CD14-positive monocyte (primary cell): ENCODE measurements at regions not wholly inside any gene's neighbourhood (a gene's known extent, or its start where the extent isn't known, plus 50 kb on each side); places are given as distances from the start of the nearest gene placed in this dataset.

Experiments
- DNase-seq, 3 donors: peaks; one replicate each; pipeline ENCODE4 v3.0.0-alpha.2; 2011 to 2022
- H2AFZ ChIP-seq: 2 replicates; pipeline ENCODE4 v1.6.0; 2012; ENCODE audit warnings: mild to moderate bottlenecking, low read depth, low read length, inconsistent platforms; ENCODE audit not compliant: insufficient read depth, poor library complexity, severe bottlenecking
- H3K27ac ChIP-seq, 2 donors: 1 replicate in 1 of 2; 2 replicates in 1 of 2; pipeline ENCODE4 v1.5.1; 2012 to 2013; ENCODE audit warnings: low read length in 2 of 2, control low read depth in 1 of 2, inconsistent platforms in 1 of 2, low read depth in 1 of 2, mild to moderate bottlenecking in 1 of 2
- H3K27me3 ChIP-seq, 2 donors: one replicate each; pipeline versions ENCODE4 v1.6.0 to v1.6.1; 2011 to 2013; ENCODE audit warnings: low read length in 2 of 2; ENCODE audit not compliant: control insufficient read depth in 2 of 2, insufficient read depth in 2 of 2
- H3K36me3 ChIP-seq, 2 donors: replicated peaks in 1 of 2; 1 replicate in 1 of 2; 2 replicates in 1 of 2; pipeline versions ENCODE4 v1.5.1 to v1.6.1; 2012 to 2013; ENCODE audit warnings: low read length in 2 of 2, control low read depth in 1 of 2, inconsistent platforms in 1 of 2, mild to moderate bottlenecking in 1 of 2; ENCODE audit not compliant: insufficient read depth in 2 of 2, control insufficient read depth in 1 of 2
- H3K4me1 ChIP-seq, 2 donors: 1 replicate in 1 of 2; 2 replicates in 1 of 2; pipeline versions ENCODE4 v1.5.1 to v1.6.1; 2012 to 2013; ENCODE audit warnings: low read length in 2 of 2, control low read depth in 1 of 2, inconsistent platforms in 1 of 2, mild to moderate bottlenecking in 1 of 2, moderate library complexity in 1 of 2; ENCODE audit not compliant: insufficient read depth in 2 of 2, control insufficient read depth in 1 of 2
- H3K4me2 ChIP-seq: replicated peaks from 2 replicates; pipeline ENCODE3; 2012; ENCODE audit warnings: low read length, moderate library complexity, mild to moderate bottlenecking; ENCODE audit not compliant: poor library complexity, severe bottlenecking; ENCODE audit errors: extremely low read depth
- H3K4me3 ChIP-seq, 3 experiments: fragments of 200-600 bp in 1 of 3; sonication (generic) in 1 of 3; replicated peaks in 1 of 3; 1 replicate in 2 of 3; 2 replicates in 1 of 3; pipeline ENCODE4 v1.5.1; 2011 to 2013; ENCODE audit warnings: low read length in 3 of 3, mild to moderate bottlenecking in 3 of 3, control low read depth in 2 of 3, low read depth in 2 of 3, inconsistent platforms in 1 of 3, moderate library complexity in 1 of 3
- H3K79me2 ChIP-seq: 2 replicates; pipeline ENCODE4 v1.6.0; 2012; ENCODE audit warnings: mild to moderate bottlenecking, control low read depth, inconsistent platforms, low read length, moderate library complexity; ENCODE audit not compliant: insufficient read depth
- H3K9ac ChIP-seq: 2 replicates; pipeline ENCODE4 v1.6.0; 2017; ENCODE audit warnings: low read length, mild to moderate bottlenecking; ENCODE audit not compliant: insufficient read depth, poor library complexity, severe bottlenecking
- H3K9me3 ChIP-seq, 2 donors: replicated peaks in 1 of 2; 1 replicate in 1 of 2; 2 replicates in 1 of 2; pipeline versions ENCODE4 v1.5.1 to v1.6.1; 2012 to 2013; ENCODE audit warnings: low read length in 2 of 2, control low read depth in 1 of 2; ENCODE audit not compliant: control insufficient read depth in 1 of 2, insufficient read depth in 1 of 2
- H4K20me1 ChIP-seq: 2 replicates; pipeline ENCODE4 v1.6.0; 2012; ENCODE audit warnings: mild to moderate bottlenecking, low read length, control low read depth, moderate library complexity; ENCODE audit not compliant: insufficient read depth
- H3K27ac Mint-ChIP-seq, 7 donors: one replicate each; pipeline ENCODE4 v1.8.0; 2020; ENCODE audit warnings: mild to moderate bottlenecking in 7 of 7, mixed read lengths in 7 of 7, moderate library complexity in 6 of 7, inconsistent platforms in 2 of 7
- H3K27me3 Mint-ChIP-seq, 3 donors: one replicate each; pipeline ENCODE4 v1.8.0; 2021 to 2022; ENCODE audit warnings: low read depth in 3 of 3, mild to moderate bottlenecking in 3 of 3, mixed read lengths in 3 of 3, moderate library complexity in 3 of 3, inconsistent platforms in 1 of 3
- H3K36me3 Mint-ChIP-seq, 2 donors: one replicate each; pipeline ENCODE4 v1.8.0; 2020; ENCODE audit warnings: mixed read lengths in 2 of 2, inconsistent platforms in 1 of 2, mild to moderate bottlenecking in 1 of 2
- H3K4me1 Mint-ChIP-seq: one replicate; pipeline ENCODE4 v1.8.0; 2020; ENCODE audit warnings: mild to moderate bottlenecking, mixed read lengths
- H3K4me3 Mint-ChIP-seq, 2 donors: one replicate each; pipeline ENCODE4 v1.8.0; 2020; ENCODE audit warnings: mild to moderate bottlenecking in 2 of 2, mixed read lengths in 2 of 2, moderate library complexity in 1 of 2
- H3K9me3 Mint-ChIP-seq, 7 donors: one replicate each; pipeline ENCODE4 v1.8.0; 2020 to 2022; ENCODE audit warnings: mixed read lengths in 7 of 7, mild to moderate bottlenecking in 6 of 7, moderate library complexity in 6 of 7, inconsistent platforms in 2 of 7
- CTCF ChIP-seq: fragments of 200-600 bp; IDR thresholded peaks from one replicate; pipeline ENCODE4 v1.8.0; 2022; ENCODE audit warnings: antibody characterized with exemption, mild to moderate bottlenecking
- WGBS: methylation state at CpG from one replicate; pipeline ENCODE4 v1.1.5; 2013; ENCODE audit warnings: missing lambda C conversion rate; ENCODE audit not compliant: insufficient coverage; 5-methylcytosine and 5-hydroxymethylcytosine counted together
- intact Hi-C, 2 donors: fragments of 100-400 bp; cut with micrococcal nuclease; formaldehyde crosslinking; loops; one replicate each; pipeline versions ENCODE4 v1.15.0 to v1.15.1; 2023

GRCh38 chr13:106985481-106985880, 417.5 kb upstream of the ARGLU1 start:
- Mint-ChIP-seq H3K9me3 (peaks cover 5 to 32% (median 8%) of the 10 kb centered on the region in 7 donors), H3K4me3 (no peak overlapping the region), H3K4me1 (no peaks in the 10 kb centered on the region), H3K27me3 (peaks cover 0 to 2% (median 0%) of the 10 kb centered on the region in 3 donors), H3K36me3 (no peaks in the 10 kb centered on the region), H3K27ac (no peak overlapping the region)
- no peak overlapping the region for H3K4me2 ChIP-seq
- H3K36me3 ChIP-seq, result no peaks in the 10 kb centered on the region
- no peaks in the 10 kb centered on the region for H4K20me1 ChIP-seq
- intact Hi-C loops, result no loop called here
- H3K79me2 ChIP-seq, result no peaks in the 10 kb centered on the region
- H2AFZ ChIP-seq, result no peak overlapping the region
- no peaks in the 10 kb centered on the region for H3K27me3 ChIP-seq
- peaks cover 4 to 12% of the 10 kb centered on the region in 2 donors for H3K9me3 ChIP-seq
- no peaks in the 10 kb centered on the region for H3K4me1 ChIP-seq
- no peak overlapping the region for H3K4me3 ChIP-seq
- TF ChIP-seq CTCF, result no peak
- WGBS, result no CpG with 5 or more reads among the region's 3 CpGs
- H3K27ac ChIP-seq, result no peak overlapping the region
- no peak for DNase-seq
- no peak overlapping the region for H3K9ac ChIP-seq

GRCh38 chr13:106981051-106981450, 413.1 kb upstream of the ARGLU1 start:
- Histone ChIP-seq H2AFZ (no peak overlapping the region), H3K36me3 (no peaks in the 10 kb centered on the region), H3K79me2 (no peaks in the 10 kb centered on the region), H3K27ac (no peak overlapping the region), H3K4me2 (no peak overlapping the region), H4K20me1 (no peaks in the 10 kb centered on the region), H3K4me1 (no peaks in the 10 kb centered on the region), H3K9ac (no peak overlapping the region), H3K9me3 (peaks cover 0 to 7% of the 10 kb centered on the region in 2 donors), H3K4me3 (no peak overlapping the region), H3K27me3 (no peaks in the 10 kb centered on the region)
- Mint-ChIP-seq H3K27ac (no peak overlapping the region), H3K4me3 (no peak overlapping the region), H3K36me3 (no peaks in the 10 kb centered on the region), H3K4me1 (no peaks in the 10 kb centered on the region), H3K9me3 (peaks cover 5 to 21% (median 7%) of the 10 kb centered on the region in 7 donors), H3K27me3 (no peaks in the 10 kb centered on the region)
- no peak for TF ChIP-seq CTCF
- DNase-seq, result no peak
- intact Hi-C loops, result no loop called here
- 80% methylated on average over 1 of the region's 2 CpGs for WGBS
